GM19099 (cell line): ENCODE measurements at regions not wholly inside any gene's neighbourhood (a gene's known extent, or its start where the extent isn't known, plus 50 kb on each side); places are given as distances from the start of the nearest gene placed in this dataset.
A peak's percentile ranks its signal among the peaks of the same experiment; 100 is the strongest.

Source experiments
- POLR2A ChIP-seq: IDR thresholded peaks from 3 replicates; pipeline ENCODE4 v1.6.1; 2011; ENCODE audit warnings: low read depth; ENCODE audit not compliant: insufficient read length; ENCODE audit errors: extremely low read depth

GRCh38 chr4:112759313-112759712 lies 122.4 kb downstream of the LARP7 start:
- no peak for TF ChIP-seq POLR2A

DNA sequence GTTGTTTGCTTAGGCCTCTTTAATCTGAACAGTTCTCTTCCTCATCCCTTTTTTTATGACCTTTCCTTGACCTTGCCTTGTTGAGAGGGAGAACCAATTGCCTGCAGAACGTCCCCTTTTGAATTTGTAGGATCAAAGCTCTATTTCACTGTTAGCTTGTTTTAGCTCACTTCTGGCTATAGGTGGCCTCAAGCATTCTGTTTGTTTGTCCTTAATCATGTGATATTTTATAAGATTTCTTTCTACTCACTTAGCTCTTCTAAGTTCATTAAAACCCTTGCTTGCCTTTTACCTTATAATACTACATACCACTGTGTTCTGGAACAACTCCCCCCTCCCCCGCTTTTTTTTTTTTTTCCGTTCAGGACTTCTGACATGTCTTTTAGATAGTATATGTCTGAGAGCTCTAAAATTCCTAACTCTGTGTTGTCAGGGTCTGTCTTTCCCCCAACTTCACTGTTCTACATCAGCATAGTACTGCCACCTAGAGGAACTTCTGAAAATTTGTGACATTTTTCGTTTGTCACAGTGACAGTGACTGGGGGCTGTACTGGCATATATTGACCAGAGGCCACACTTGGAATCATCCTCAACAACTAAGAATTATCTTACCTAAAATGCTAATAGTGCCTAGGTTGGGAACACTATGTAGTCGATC lies 128.5 kb downstream of the LARP7 start:
- no peak for TF ChIP-seq POLR2A

DNA sequence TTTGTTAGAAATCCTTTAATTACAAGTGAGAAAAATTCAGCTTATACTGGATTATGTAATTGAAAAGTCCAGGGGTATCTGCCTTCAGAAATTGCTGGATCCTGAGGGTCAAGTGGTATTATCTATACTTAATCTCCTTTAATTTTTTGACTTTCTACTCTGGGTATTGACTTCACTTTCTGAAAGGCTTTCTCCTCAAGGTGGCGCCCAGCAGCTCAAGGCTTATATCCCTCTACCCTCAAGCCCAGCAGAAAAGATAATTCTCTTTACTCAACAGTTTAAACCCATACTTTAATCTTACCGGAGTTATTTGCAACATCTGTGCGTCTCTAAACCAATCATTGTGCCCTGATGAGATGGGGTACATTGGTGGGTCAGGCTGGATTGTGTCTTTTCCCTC lies 129.5 kb downstream of the LARP7 start:
- TF ChIP-seq POLR2A: no peak

- no peak for TF ChIP-seq POLR2A
Measured at GRCh38 chr4:112767386-112767785, 130.4 kb downstream of the LARP7 start.

- TF ChIP-seq POLR2A: no peak
Measured at GRCh38 chr4:112770114-112770513, 133.2 kb downstream of the LARP7 start.

DNA sequence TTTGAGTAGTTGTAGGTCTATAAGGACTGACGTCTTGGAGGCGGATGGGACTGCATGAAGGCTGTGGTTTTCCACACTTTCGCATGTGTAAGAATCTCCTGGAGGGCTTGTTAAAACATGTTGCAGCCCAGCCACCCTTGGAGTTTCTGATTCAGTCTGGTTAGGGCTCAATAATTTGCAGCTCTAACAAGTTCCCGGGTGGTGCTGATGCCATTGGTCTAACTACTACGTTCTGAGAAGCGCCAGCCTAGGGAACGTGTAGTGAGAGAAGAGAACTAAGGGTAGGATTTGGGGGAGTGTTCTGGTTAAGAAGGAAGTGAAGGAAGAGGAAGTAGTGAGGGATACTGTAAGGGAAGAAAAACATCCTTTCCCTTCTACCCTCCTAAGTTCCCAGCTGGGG lies 138.9 kb downstream of the LARP7 start:
- no peak for TF ChIP-seq POLR2A

- TF ChIP-seq POLR2A: no peak
Measured at GRCh38 chr4:112776535-112776934, 139.6 kb downstream of the LARP7 start.

DNA sequence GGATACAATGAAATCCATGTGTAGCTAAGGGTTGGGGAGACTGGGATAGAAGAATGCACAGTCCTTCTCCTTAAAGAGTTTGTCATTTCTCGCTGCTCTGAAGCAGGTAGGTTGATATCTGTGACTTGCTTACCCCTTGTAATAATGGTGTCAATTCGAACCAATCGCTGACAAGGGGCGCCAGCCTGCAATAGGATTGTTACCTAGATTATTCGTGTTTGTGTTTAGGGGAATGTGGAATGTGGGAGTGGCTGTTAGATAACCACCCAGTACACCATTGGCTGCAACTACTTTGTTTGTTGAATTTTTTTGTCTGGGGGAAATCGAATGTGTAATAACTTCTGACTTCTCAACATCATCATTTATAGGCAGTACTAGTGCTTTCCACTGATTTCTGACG lies 141.6 kb downstream of the LARP7 start:
- TF ChIP-seq POLR2A: no peak

- TF ChIP-seq POLR2A: no peak
Measured at GRCh38 chr4:112793033-112793432, 156.1 kb downstream of the LARP7 start.

GRCh38 chr4:112800001-112800400 lies 163.1 kb downstream of the LARP7 start:
- TF ChIP-seq POLR2A: no peak

DNA sequence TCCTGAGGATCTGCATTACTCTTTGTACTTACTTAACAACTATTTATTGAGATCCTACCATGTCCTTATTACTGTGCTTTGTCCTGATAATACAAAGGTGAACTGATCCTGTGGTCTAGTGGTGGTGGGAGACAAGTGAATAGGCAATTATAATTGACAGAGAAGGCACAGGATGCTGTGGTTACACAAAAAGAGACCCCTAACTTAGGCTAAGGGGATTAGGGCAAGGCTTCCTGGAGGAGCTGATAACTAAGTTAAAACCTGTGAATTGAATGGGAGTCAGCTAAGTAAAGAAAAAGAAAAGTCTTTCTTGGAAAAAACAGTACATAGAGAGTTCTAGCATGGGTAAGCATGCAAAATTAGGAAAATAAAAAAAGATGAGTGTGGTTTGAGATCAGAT lies 164.4 kb downstream of the LARP7 start:
- no peak for TF ChIP-seq POLR2A

GRCh38 chr4:112802780-112803179 lies 165.8 kb downstream of the LARP7 start:
- TF ChIP-seq POLR2A: no peak

- no peak for TF ChIP-seq POLR2A
Measured at GRCh38 chr4:112807083-112807482, 170.1 kb downstream of the LARP7 start.

- TF ChIP-seq POLR2A: no peak
Measured at GRCh38 chr4:112808001-112808400, 171.1 kb downstream of the LARP7 start.

DNA sequence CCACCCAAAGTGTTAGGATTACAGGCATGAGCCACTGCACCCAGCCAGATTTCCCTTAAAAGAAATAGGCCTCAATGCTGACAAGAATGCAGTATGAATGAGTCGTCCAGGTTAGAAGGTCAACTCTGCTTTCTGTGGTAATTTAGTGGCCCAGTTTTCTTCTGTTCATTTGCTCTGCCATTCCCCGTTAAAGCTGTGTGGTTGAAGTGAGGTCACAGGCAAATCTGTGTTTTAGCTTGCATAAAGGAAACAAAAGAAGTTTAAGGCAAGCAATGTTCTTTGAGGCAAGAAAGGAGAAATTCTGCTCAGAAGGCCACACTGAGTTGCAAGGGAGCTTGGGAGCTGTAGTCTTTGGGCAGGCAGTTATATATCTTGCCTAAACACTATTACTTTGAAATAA lies 176.8 kb downstream of the LARP7 start:
- TF ChIP-seq POLR2A: no peak

DNA sequence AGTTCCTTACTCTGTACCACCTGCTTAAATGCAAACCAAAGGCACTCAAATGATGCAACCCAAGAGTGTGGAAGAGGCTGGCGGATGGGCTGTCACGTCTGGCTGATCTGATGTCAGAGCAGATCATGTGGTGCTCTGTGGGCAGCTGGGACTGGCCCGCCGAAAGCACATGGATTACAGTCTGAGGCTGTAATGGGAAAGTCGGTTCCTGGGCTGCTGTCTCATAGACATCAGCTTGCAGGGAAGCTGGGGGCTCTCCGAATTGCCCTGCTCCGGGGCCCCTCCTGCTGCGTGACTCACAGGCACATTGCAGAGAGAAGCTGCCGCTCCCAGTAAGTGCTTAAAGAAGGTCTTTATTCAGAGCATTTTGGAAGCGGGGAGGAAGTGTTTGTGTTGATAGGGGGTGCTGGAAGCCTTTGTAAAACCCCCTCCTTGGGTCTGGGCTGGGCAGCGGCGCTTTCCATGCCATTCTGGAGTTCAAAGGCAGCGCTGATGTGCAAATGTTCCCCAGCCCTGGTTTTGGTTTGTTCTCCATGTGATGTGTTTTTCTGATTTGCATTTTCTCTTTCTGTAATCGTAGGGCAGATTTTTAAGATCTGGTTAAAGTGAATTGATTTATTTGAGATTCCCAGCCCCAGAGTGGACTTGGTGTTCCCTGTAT lies 181.1 kb downstream of the LARP7 start:
- peak; percentile 69 for TF ChIP-seq POLR2A

GRCh38 chr4:112818594-112818965 lies 181.6 kb downstream of the LARP7 start:
- TF ChIP-seq POLR2A: no peak
